OCI-M2 (cell line): ENCODE measurements at regions not wholly inside any gene's neighbourhood (a gene's known extent, or its start where the extent isn't known, plus 50 kb on each side); places are given as distances from the start of the nearest gene placed in this dataset.

ENCODE experiments used
- DNase-seq: peaks from one replicate; lab custom pipeline; 2025; ENCODE audit not compliant: unreplicated experiment; lab: John Stamatoyannopoulos, UW

DNA sequence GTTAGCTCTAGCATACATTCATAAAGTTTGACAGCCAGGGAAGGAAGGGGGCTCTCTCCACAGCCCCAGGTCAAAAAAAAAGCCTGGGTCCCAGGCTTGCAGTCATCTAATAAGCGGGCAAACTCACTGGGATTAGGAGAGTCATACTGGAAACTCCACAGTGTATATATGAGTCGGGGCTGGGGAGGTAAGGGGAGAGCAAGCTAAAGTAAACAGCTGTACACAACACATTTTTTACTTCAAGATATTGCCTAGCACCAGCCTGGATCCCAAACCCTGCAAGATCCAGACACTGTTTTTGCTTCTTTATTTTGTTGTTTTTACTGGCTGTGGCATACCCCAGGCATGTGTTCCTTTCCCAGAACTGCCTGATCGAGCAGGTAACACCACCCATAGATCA is 291.3 kb upstream of the TANK start:
- no peak for DNase-seq

DNA sequence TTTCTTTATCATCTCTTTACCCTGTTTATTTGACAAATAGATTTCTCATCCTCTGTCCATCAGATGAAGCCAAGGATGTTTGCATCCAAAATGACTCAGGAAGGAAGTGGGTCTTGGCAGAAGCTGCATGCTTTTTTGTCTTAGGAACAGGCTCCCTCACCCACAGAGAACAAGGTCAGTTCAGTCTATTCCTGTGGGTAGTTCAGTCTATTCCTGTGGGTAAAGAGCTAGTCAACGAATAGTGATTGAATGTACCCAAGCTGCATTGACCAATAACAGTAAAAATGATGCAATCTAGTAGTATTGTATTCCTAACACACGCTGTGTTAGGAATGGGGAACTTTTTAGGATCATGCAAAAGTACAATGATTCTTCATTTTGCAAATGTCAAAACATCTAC is 290.8 kb upstream of the TANK start:
- DNase-seq: no peak

DNA sequence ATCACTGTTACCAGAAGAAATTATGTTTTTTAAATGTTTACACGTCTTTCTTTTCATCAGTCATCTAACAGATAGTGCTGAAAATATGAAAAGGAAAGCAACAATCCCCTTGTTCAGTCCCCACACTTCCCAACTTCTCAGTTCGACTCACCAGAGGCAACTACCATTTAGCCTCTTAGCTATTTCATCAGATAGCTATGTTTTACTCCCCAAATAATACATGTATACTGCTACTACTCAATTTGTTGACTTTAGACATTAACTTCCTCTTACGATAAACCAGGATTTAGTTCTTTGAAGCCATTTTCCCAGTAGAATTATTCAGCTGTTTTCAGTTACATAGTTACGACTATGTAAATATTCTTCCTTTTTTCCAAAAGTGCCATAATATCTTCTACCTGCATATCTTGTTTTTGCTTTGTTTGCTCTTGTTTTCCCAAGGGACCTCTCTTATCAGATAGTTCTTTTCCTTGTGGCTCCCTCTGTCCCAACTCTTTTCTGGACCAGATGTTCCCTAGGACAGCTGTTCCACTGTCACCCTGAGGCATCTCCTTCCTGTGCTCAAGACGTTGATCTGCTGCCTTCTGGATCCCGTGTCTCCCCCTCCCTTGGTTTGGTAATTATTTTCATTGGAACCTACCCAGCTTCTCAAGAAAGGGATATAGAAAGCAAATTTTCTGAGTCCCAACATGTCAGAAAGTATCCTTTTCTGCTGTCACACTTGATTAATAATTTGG is 289.3 kb upstream of the TANK start:
- no peak for DNase-seq

DNA sequence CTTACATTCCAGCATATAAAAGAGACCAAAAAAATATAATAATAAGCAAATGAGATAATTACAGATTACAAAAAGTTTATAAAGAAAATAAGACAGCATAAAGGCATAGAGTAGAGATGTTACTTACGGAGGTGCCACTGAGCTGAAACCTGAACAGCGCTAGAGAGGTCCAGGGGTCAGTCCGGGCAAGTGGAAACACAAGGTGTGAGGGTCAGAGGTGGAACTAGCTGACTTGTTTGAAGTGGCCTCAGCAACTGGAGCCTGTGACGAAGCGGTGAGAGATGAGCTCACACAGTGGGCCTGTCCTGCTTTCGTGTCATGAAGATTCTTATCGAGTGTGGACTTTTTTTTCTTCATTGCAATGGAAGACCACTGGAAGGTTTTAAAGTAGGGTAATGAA is 288.3 kb upstream of the TANK start:
- no peak for DNase-seq

DNA sequence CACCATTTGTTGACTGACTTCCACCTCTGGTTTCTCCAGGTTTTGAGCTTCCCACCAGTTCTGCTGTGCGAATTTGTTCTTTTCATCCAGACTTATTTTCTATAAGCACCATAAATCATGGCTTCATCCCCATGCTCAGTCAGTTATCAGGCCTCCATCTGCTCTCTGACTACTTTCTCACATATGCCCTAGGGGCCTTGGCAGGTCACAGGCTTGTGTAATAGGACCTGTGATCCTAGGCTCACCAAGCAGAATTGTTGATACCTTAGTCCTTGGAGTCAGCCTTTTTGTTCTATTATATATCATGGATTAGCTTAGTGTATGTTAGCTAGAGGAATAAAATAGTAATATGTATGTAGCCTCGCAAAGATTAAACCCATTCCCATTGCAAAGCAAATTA is 284.2 kb upstream of the TANK start:
- DNase-seq: no peak

DNA sequence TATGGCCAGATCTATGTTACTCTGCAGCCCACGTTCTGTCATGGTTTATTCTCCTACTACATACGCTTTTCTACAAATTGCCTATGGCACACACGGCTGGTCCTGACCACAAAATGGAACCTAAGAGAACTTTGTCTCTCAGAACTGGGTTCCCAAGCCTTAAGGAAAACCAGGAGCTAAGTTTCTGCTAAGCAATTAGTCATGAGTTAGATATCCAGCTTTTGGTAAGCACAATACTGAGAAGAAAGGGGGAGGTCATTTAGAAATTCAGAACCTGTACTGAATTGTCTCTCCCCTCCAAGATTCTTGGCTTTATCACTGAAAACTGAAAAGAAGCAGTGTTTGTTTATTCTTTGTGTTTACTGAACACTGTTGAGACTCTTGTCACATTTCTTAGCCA is 283.5 kb upstream of the TANK start:
- DNase-seq: no peak

DNA sequence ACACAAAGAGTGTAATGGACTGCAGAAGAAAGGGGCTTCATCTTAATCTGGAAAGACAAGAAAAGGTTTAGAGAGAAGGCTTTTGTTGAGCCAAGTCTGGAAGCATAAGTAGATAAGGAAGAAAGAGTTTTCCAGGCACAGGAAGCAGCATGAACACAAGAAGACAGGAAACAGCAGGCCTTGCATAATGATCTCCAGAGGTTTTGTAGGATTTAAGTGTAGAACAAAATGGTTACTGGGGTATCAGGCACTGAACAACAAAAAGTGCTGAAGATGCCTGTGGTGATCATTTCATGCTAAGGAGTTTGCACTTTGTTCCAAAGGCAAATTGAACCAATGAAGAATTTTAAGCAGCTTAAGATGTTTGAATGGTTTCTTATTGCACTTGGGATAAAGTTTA is 281.6 kb upstream of the TANK start:
- DNase-seq: no peak

DNA sequence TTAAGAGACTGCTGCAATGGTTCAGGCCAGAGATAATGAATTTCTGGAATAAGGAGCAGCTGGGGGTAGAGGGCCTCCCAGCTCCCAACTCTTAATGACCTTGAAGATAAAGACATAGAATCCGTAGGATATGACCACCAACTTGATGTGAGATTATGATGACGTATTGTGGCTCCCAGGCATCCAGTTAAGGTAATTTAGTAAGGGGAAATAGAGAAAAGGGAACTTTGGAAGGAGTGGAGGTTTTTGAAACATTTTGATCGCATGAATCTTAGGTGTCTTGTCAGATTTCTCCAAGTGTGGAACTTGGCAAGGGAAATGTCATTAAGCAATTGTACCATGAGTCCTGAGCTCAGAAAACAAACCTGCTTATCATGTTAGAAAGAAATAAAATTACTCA is 277.3 kb upstream of the TANK start:
- no peak for DNase-seq

DNA sequence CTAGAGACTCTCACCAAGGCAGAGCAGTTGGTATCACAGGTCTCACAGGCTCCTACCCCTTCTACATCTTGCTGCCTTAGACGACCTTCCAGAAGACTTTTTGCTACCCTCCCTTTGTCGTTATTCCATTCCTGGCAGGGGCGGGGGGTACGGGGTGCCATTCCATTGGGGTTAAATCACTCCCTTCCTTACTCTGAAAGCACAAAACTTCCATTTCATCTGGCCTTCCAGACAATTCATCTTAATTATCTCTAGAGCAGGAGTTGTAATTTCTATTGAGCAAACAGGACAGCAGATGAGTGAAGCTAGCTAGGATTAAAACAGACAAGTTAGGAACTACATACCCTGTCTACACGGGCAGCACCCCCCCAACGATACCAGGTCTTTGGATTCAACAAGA is 276.2 kb upstream of the TANK start:
- no peak for DNase-seq

DNA sequence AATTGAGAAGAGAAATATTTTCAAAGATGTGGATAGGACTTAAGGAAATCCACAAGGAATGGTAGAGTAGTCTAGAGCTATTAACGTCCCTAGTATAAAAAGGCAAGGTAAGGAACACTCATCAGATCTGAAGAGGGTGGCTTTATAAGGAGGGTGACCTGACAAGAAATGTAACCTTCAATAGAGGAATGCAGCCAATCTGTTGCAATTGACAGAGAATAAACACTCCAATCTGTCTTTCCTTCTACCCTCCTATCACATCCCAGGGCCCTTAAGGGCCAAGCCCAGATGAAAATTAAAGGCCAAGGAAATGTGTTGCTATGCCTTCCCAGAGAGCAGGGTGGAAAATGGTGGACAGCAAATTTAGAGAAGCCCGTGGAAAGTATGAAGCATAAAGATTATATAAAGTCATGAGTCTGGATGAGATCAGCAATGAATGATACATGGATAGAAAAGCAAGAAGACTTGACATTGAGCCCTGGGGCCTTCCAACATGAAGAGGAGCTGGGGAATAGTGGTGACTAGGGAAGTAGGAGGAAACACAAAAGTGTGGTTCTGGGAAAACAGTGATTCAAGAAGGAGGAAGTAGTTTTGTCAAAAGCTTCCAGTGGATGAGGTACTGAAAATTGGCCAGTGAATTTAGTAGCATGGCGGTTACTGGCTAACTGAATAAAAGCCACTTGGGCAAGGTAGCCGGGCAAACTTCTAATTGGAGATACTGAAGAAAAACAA is 270.6 kb upstream of the TANK start:
- no peak for DNase-seq

DNA sequence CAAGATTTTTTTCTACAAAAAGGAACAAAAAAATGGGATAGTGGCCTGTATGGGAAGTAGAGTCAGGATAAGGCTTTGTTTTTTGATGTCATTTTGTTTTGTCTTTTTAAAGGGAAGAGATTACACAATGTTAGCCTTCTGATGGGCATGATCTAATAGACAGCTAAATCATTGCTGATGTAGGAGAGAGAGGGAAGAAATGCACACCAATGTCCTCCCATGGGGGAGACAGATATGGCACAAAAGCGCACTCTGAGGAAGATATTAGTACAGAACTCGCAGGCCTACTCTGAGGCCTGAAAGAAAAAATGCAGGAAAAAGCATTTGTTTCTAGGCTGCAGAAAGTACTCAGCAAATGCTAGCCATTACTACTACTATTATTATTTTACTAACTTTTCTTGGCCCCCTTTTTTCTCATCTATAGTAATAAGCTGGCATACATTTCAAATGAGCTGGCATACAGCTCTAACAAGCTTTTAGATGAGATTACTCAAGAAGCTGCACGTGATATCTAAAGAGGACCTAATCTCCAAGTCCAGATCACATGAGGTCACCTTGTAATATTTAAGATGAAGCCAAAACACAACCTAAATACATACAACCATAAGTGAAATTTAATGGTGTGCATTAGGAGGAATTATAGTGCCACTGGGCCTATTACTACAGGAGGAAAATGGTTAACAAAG is 269.4 kb upstream of the TANK start:
- no peak for DNase-seq

DNA sequence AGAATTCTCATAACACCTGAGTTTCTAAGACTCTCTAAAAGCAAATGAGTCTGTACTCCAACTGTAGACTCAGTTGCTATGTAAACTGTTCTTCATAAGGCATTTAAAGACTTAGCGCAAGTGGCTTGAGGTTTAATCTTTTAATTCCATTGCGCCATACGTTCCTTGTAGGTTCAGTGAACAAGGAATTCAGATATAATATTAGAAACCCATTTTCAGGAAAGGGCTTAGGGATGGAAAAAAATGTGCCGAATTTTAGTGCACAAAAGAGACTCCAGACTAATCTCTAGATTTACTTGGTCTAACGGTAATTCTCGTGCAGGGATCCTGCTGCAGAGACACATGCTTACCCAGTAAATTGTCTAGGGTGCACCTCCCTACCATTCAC is 268.9 kb upstream of the TANK start:
- no peak for DNase-seq

DNA sequence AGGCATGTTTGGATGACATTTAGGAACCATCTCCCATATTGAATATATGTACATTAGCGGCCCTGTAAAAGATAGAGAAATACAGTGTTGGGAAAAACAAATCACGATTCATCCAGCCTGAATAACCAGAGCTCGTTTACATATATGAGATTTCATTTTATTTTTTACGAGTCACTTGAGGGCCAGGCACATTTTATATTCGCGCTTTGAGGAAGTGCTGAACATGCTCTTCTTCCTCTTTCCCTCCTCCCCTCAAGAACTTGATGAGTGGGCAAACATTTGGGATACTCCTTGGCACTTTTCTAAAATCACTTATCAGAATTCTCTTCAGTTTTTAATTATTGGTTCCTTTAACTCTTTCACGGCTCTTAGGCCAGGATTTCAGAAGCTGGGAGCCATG is 268.0 kb upstream of the TANK start:
- DNase-seq: no peak

DNA sequence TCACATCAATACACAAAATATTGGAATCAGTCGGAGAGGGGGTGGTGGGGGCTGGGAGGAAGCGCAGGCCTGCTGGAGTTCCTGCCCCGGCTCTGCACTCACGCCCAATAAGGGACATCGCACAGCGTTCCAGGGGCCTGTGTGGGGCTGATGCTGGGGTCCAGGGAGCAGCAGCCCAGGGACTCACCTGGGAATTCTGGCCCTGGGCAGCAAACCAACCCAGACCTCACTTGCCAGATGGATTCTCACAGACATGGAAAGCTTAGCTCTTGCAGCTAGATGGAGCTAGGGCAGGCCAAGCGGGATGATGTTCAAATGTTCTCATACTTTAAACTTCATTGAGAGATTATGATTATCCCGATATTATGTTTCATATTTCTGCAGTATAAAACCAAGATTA is 266.6 kb upstream of the TANK start:
- no peak for DNase-seq

DNA sequence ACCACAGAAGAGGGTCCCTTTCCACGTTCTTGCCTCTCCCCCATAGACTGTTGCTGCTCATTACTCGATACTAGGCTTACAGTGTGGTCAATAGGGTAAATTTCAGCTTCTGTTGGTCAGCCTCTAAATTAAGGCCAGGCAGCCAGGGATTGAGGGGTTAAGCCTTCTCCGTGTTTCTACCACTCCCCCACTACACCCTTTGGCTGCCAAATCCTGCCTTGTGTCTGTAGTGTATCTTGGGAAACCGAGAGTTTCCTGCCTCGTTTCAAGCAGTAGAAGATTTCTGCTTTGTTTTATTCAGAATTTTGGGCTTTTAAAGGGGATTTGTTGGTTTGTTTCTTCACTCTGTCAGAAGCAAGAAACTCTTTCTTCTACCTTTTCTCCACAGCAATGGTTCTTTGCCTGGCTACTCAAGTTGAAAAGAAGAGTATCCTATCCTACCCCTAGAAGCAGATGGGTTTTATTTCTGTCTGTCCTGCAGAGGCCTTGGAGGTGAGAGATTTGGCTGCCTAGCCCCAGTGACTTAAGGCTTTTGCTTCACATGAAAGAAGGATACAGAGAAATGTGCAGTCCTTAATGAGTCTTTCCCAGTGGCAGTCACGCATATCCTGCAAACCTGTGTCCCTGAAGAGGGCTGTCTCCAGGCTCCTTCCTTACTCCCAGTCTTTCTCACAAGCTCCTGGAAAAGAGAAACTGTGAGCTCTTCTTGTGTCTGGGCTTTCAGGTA is 261.5 kb upstream of the TANK start:
- no peak for DNase-seq

DNA sequence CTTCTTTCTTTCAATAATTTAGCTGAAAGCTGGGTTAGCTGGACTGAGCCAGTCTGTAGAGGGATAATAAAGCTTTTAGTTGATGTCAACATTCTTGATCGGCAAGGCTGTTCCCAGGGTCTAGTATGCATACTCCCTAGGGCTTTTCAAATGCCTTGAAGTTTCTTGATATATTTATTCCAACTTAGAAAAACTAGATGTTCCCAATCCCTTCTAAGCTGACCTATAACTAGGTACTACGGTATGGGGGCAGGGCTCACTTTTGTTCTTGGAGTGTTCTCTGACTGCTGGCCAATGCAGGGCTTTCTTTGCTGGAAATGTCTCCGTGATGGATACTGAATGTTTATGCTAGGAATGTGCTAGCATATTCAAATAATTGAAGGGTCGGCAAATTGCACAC is 258.6 kb upstream of the TANK start:
- DNase-seq: no peak

DNA sequence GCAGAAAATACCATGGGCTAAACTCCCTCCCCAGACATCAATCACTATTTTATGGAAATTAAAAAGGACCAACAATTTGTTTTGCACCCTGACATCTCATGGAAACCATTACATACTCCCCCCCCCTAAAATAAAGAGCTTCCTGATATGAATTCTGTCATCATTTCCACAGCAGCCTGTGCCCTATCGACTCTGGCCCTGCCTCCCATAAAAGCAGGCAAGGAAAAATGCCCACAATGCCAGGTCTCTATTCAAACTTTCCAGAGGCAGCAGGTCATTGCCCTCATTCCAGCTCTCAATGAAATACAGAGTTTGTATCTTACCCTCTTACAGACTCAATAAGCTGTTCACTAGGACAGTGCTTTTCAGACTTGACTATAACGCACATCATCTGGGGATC is 254.4 kb upstream of the TANK start:
- no peak for DNase-seq

DNA sequence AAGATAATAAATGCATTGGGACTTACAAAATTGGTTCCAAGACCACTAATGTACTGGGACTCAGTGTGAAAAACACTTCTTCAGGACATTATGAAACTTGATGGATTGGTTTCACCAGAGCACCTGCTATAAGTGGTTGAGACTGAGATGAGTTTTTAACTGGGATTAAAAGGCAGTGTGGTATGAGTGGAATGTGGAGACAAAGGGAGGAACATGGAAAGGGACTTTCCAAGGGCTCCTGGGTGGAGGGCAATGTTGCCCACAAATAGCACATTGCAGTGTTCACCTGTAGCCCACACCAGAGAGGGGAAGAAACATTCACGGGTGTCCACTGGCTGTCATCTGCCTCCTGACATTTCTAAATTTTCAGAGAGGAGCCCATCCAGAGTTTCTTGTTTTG is 253.3 kb upstream of the TANK start:
- DNase-seq: no peak

DNA sequence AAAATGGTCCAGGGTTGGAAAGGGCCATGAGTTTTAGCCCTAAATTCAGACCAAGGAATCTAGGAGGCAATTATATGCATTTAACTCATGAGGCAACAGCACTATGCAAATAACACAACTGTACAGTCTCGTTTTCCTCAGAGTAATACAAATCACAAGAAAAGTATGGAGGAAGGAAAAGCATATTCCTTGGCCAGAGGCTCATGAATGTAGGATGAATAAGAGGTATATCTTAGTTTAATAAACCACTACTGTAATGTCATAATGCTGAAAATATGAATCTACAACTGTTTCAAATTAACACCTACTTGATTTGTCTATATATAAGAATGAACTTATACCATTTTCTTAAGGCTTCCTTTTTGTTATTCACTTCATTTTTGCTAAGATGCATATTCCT is 252.5 kb upstream of the TANK start:
- no peak for DNase-seq

DNA sequence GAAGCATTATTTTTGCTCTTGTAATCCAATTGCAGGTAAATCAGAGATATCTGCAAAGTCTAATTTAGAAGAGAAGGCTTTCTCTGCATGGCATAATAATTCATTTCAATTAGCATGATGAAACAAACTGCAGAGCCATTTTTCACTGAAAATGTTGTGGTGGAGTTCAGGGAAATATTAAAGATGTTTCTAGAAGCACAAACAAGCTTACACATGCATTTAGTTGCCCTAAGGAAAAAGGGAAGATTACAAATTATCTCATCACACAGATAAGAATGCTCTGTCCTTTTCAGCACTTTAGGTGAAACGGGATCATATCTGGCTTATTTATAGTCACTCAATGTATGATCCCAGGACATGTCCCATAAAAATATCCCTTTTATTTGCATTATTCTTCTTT is 252.1 kb upstream of the TANK start:
- DNase-seq: no peak

DNA sequence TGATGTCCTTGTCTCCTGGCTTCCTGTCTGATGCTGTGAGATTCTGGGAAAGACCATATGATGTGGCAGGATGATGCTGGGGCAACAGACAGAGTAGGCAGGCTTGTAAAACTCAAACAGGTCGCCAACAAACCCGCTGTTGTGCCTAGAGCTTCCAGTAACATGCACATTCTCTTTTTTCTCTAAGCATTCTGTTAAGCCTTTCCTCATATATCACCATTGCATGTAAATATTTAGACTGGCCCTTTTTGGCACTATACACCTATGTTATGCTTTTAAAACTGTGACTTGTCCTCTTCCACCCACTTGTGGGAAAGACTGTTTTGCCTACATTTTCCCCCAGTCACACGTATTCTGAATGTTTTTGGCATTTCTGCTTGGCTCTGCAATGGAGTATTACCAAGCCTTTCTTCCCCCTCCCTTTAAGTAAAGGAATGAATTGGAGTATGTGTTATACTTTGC is 250.4 kb upstream of the TANK start:
- DNase-seq: no peak

DNA sequence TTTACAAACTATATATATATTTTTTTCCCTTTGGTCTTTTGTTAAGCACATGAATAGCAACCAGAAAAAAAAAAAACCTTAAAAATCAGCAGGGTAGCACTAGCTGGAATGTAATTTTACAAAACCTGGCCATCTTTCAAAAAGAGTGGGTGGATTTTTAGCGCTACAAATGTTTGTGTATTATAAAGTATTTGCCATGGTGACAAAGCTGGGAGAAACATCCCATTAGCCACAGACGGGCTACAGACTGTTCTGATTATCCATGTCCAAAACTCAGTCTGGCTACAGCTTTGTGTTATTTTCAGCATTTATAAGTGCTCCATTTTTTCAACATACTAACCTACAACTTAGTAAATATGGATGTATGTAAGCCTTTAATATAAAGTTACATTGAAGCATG is 249.5 kb upstream of the TANK start:
- DNase-seq: no peak
